Lung (tissue), 11 donors: ENCODE measurements at regions not wholly inside any gene's neighbourhood (a gene's known extent, or its start where the extent isn't known, plus 50 kb on each side); places are given as distances from the start of the nearest gene placed in this dataset.

Source experiments
- ATAC-seq: fragments of 200-7000 bp; cut with Tn5 transposase; one replicate; pipeline ENCODE4 v1.9.1; 2020; ENCODE audit warnings: moderate number of reproducible peaks; ENCODE audit not compliant: insufficient read depth, low FRiP score
- DNase-seq, 3 donors: peaks; one replicate each; pipeline ENCODE4 v3.0.0-alpha.2; 2013 to 2017
- H3K27ac ChIP-seq, 2 donors: one replicate each; pipeline ENCODE4 v1.5.1; 2013; ENCODE audit warnings: mild to moderate bottlenecking in 2 of 2, moderate library complexity in 2 of 2, control low read depth in 1 of 2, inconsistent platforms in 1 of 2, low read depth in 1 of 2, low read length in 1 of 2
- H3K27me3 ChIP-seq, 3 donors: one replicate each; pipeline ENCODE4 v1.5.1; 2013; ENCODE audit warnings: low read length in 2 of 3; ENCODE audit not compliant: control insufficient read depth in 3 of 3, insufficient read depth in 3 of 3
- H3K36me3 ChIP-seq, 4 donors: one replicate each; pipeline ENCODE4 v1.5.1; 2013; ENCODE audit warnings: low read length in 4 of 4, mild to moderate bottlenecking in 1 of 4, moderate library complexity in 1 of 4; ENCODE audit not compliant: control insufficient read depth in 4 of 4, insufficient read depth in 4 of 4
- H3K4me1 ChIP-seq, 5 donors: one replicate each; pipeline ENCODE4 v1.5.1; 2013; ENCODE audit warnings: low read length in 5 of 5, mild to moderate bottlenecking in 2 of 5, moderate library complexity in 1 of 5; ENCODE audit not compliant: control insufficient read depth in 5 of 5, insufficient read depth in 5 of 5
- H3K4me3 ChIP-seq: one replicate; pipeline ENCODE4 v1.5.1; 2013; ENCODE audit warnings: mild to moderate bottlenecking, control low read depth, moderate library complexity
- H3K9ac ChIP-seq, 2 donors: one replicate each; pipeline ENCODE4 v1.5.1; 2013; ENCODE audit warnings: low read length in 2 of 2, control low read depth in 1 of 2; ENCODE audit not compliant: insufficient read depth in 1 of 2
- H3K9me3 ChIP-seq, 4 donors: one replicate each; pipeline ENCODE4 v1.5.1; 2013; ENCODE audit warnings: low read length in 3 of 4, mild to moderate bottlenecking in 1 of 4, moderate library complexity in 1 of 4; ENCODE audit not compliant: control insufficient read depth in 4 of 4, insufficient read depth in 3 of 4
- CTCF ChIP-seq: IDR thresholded peaks from 2 replicates; pipeline ENCODE4 v1.5.1; 2012; ENCODE audit warnings: mild to moderate bottlenecking; ENCODE audit errors: control extremely low read depth, extremely low read depth
- WGBS, 2 donors: extraction: QIAGEN DNeasy Blood & Tissue Kit; methylation state at CpG; one replicate each; pipeline ENCODE4 v1.1.7; 2013; 5-methylcytosine and 5-hydroxymethylcytosine counted together
- donor health status: control.
- donor health status: control.
- donor health status: Bipolar disorder and iron deficiency.
- donor health status: healthy.
- donor health status: DM: yes; HTN: yes; CAD: no.

- H3K27ac ChIP-seq: no peak overlapping the region
- TF ChIP-seq CTCF: no peak
- WGBS, 2 donors: 79 to 80% methylated on average over 4 of the region's 4 CpGs
- no peaks in the 10 kb centered on the region for H3K4me1 ChIP-seq
- peaks cover 0 to 5% (median under 1%) of the 10 kb centered on the region in 4 donors for H3K9me3 ChIP-seq
- H3K36me3 ChIP-seq: no peaks in the 10 kb centered on the region
- DNase-seq (no peak), ATAC-seq (no peak)
- no peak overlapping the region for H3K4me3 ChIP-seq
- H3K27me3 ChIP-seq: no peaks in the 10 kb centered on the region
- no peak overlapping the region for H3K9ac ChIP-seq
These were observed 268.9 kb downstream of the ADCYAP1 start for GRCh38 chr18:1173593-1173992.

GRCh38 chr18:1177232-1177631 is 272.6 kb downstream of the ADCYAP1 start:
- peaks cover 0 to 8% (median under 1%) of the 10 kb centered on the region in 4 donors for H3K9me3 ChIP-seq
- ATAC-seq (no peak), DNase-seq (no peak)
- no peak overlapping the region for H3K9ac ChIP-seq
- no peaks in the 10 kb centered on the region for H3K4me1 ChIP-seq
- H3K27me3 ChIP-seq: no peaks in the 10 kb centered on the region
- no peak for TF ChIP-seq CTCF
- no peaks in the 10 kb centered on the region for H3K36me3 ChIP-seq
- H3K27ac ChIP-seq: no peak overlapping the region
- H3K4me3 ChIP-seq: no peak overlapping the region

GRCh38 chr18:1191341-1191740 is 286.7 kb downstream of the ADCYAP1 start:
- no peak for DNase-seq
- TF ChIP-seq CTCF: no peak
- ATAC-seq: no peak
- Histone ChIP-seq H3K36me3 (no peaks in the 10 kb centered on the region), H3K27ac (no peak overlapping the region), H3K4me1 (no peaks in the 10 kb centered on the region), H3K9ac (no peak overlapping the region), H3K4me3 (no peak overlapping the region), H3K9me3 (peaks cover 0 to 10% (median 2%) of the 10 kb centered on the region in 4 donors), H3K27me3 (no peaks in the 10 kb centered on the region)
- WGBS, 2 donors: 70 to 82% methylated on average over 3 of the region's 3 CpGs

GRCh38 chr18:1213126-1213525 is 308.5 kb downstream of the ADCYAP1 start:
- peaks cover 0 to 3% (median 0%) of the 10 kb centered on the region in 4 donors for H3K9me3 ChIP-seq
- H3K27me3 ChIP-seq: no peaks in the 10 kb centered on the region
- no peak overlapping the region for H3K9ac ChIP-seq
- no peaks in the 10 kb centered on the region for H3K4me1 ChIP-seq
- no peak for DNase-seq
- H3K36me3 ChIP-seq: no peaks in the 10 kb centered on the region
- ATAC-seq: no peak
- TF ChIP-seq CTCF: no peak
- H3K4me3 ChIP-seq: no peak overlapping the region
- 87 to 89% methylated on average over 1 of the region's 1 CpG for WGBS, 2 donors
- no peak overlapping the region for H3K27ac ChIP-seq
